ENCODE measurements at regions not wholly inside any gene's neighbourhood (a gene's known extent, or its start where the extent isn't known, plus 50 kb on each side); places are given as distances from the start of the nearest gene placed in this dataset.

- TF ChIP-seq EP300 (IDR thresholded peaks at IDR 0.05) (no peak), CHD4 (IDR thresholded peaks at IDR 0.05; ENCODE audit: borderline replicate concordance) (no peak)
Measured at GRCh38 chr10:58972576-58973234, 203.7 kb upstream of the PHYHIPL start.
